HepG2 (cell line): ENCODE measurements at regions not wholly inside any gene's neighbourhood (a gene's known extent, or its start where the extent isn't known, plus 50 kb on each side); places are given as distances from the start of the nearest gene placed in this dataset.
A peak's percentile ranks its signal among the peaks of the same experiment; 100 is the strongest.

Experiments used
- BCL6 ChIP-seq: IDR thresholded peaks from 2 replicates; pipeline ENCODE4 v1.6.1; 2016; ENCODE audit warnings: missing genetic modification reagents, missing compliant biosample characterization
- DPF2 ChIP-seq: sonication (generic); formaldehyde crosslinking; IDR thresholded peaks from 2 replicates; pipeline ENCODE4 v1.4.0; 2020; ENCODE audit warnings: mild to moderate bottlenecking, low read depth, missing genetic modification reagents, borderline replicate concordance
- GATAD2A ChIP-seq: IDR thresholded peaks from 2 replicates; pipeline ENCODE4 v1.6.1; 2016
- GMEB1 ChIP-seq: sonication (generic); formaldehyde crosslinking; IDR thresholded peaks from 2 replicates; pipeline ENCODE4 v1.5.1; 2020; ENCODE audit warnings: missing genetic modification reagents, mild to moderate bottlenecking, borderline replicate concordance
- HNF4G ChIP-seq, 2 experiments: sonication (generic) in 1 of 2; formaldehyde crosslinking in 1 of 2; IDR thresholded peaks; 2 replicates each; pipeline versions ENCODE4 v1.4.0 to v1.6.1; 2011 to 2020; ENCODE audit warnings: borderline replicate concordance in 2 of 2, low read depth in 2 of 2, mild to moderate bottlenecking in 2 of 2, low read length in 1 of 2, missing genetic modification reagents in 1 of 2, moderate library complexity in 1 of 2
- HOXA5 ChIP-seq: sonication (generic); formaldehyde crosslinking; IDR thresholded peaks from 2 replicates; pipeline ENCODE4 v1.4.0; 2020; ENCODE audit warnings: missing genetic modification reagents
- NAIF1 ChIP-seq: sonication (generic); formaldehyde crosslinking; IDR thresholded peaks from 2 replicates; pipeline ENCODE4 v1.5.0; 2020; ENCODE audit warnings: mild to moderate bottlenecking, missing genetic modification reagents, borderline replicate concordance
- POLR2A ChIP-seq, 2 experiments: IDR thresholded peaks; 2 replicates each; pipeline ENCODE4 v1.6.1; 2011; ENCODE audit warnings: low read depth in 2 of 2, low read length in 2 of 2, mild to moderate bottlenecking in 1 of 2, moderate library complexity in 1 of 2; ENCODE audit not compliant: insufficient read depth in 1 of 2
- SETDB1 ChIP-seq: sonication (generic); formaldehyde crosslinking; IDR thresholded peaks from 2 replicates; pipeline ENCODE4 v1.5.1; 2020; ENCODE audit warnings: missing genetic modification reagents, mild to moderate bottlenecking, borderline replicate concordance
- TAF1 ChIP-seq: sonication (generic); formaldehyde crosslinking; IDR thresholded peaks from 2 replicates; pipeline ENCODE4 v1.4.0; 2020; ENCODE audit warnings: missing genetic modification reagents
- THRA ChIP-seq: sonication (generic); formaldehyde crosslinking; IDR thresholded peaks from 2 replicates; pipeline ENCODE4 v1.4.0; 2020; ENCODE audit warnings: missing genetic modification reagents, borderline replicate concordance
- ZBTB7A ChIP-seq: sonication (generic); formaldehyde crosslinking; IDR thresholded peaks from 2 replicates; pipeline ENCODE4 v1.8.0; 2022; ENCODE audit warnings: mild to moderate bottlenecking, missing genetic modification reagents
- ZFP36L2 ChIP-seq: sonication (generic); formaldehyde crosslinking; IDR thresholded peaks from 2 replicates; pipeline ENCODE4 v1.4.0; 2020; ENCODE audit warnings: missing genetic modification reagents
- ZFP37 ChIP-seq: sonication (generic); formaldehyde crosslinking; IDR thresholded peaks from 2 replicates; pipeline ENCODE4 v1.4.0; 2020; ENCODE audit warnings: missing genetic modification reagents, borderline replicate concordance
- ZFY ChIP-seq: sonication (generic); formaldehyde crosslinking; IDR thresholded peaks from 2 replicates; pipeline ENCODE4 v1.4.0; 2020; ENCODE audit warnings: missing genetic modification reagents
- ZNF451 ChIP-seq: sonication (generic); formaldehyde crosslinking; IDR thresholded peaks from 2 replicates; pipeline ENCODE4 v1.5.0; 2020; ENCODE audit warnings: mild to moderate bottlenecking, missing genetic modification reagents
- ZNF512 ChIP-seq: sonication (generic); formaldehyde crosslinking; IDR thresholded peaks from 2 replicates; pipeline ENCODE4 v1.4.0; 2020; ENCODE audit warnings: mild to moderate bottlenecking, missing genetic modification reagents
- ZNF549 ChIP-seq: sonication (generic); formaldehyde crosslinking; IDR thresholded peaks from 2 replicates; pipeline ENCODE4 v1.5.0; 2020; ENCODE audit warnings: missing genetic modification reagents
- ZNF589 ChIP-seq: sonication (generic); formaldehyde crosslinking; conservative IDR thresholded peaks from 2 replicates; pipeline ENCODE4 v1.8.0; 2022; ENCODE audit warnings: mild to moderate bottlenecking, moderate library complexity, missing genetic modification reagents
- ZNF687 ChIP-seq: sonication (generic); formaldehyde crosslinking; IDR thresholded peaks from 2 replicates; pipeline ENCODE4 v1.5.1; 2020; ENCODE audit warnings: mild to moderate bottlenecking, missing genetic modification reagents, moderate library complexity
- ZNF776 ChIP-seq: sonication (generic); formaldehyde crosslinking; IDR thresholded peaks from 2 replicates; pipeline ENCODE4 v1.4.0; 2020; ENCODE audit warnings: mild to moderate bottlenecking, missing genetic modification reagents

- TF ChIP-seq ZNF512 = no peak
- peak; percentile 75; the same call in 1 of the 2 replicates for TF ChIP-seq ZBTB7A
- peak; percentile 98 for TF ChIP-seq TAF1
- no peak for TF ChIP-seq NAIF1 (CRISPR knock-in tag)
- no peak for TF ChIP-seq BCL6 (CRISPR knock-in tag)
- TF ChIP-seq ZNF776 (CRISPR knock-in tag) = peak; percentile 91
- TF ChIP-seq HNF4G (IDR thresholded peaks at IDR 0.05; ENCODE audit: borderline replicate concordance, low read depth, low read length) = no peak; the same call in 1 of the 2 replicates
- TF ChIP-seq HNF4G (CRISPR knock-in tag; IDR thresholded peaks at IDR 0.05; ENCODE audit: borderline replicate concordance, low read depth) = peak; percentile 30; the same call in 1 of the 2 replicates
- no peak for TF ChIP-seq ZNF549
- no peak for TF ChIP-seq ZFP37 (CRISPR knock-in tag)
- peak; percentile 93 for TF ChIP-seq ZNF687 (CRISPR knock-in tag)
- TF ChIP-seq ZNF451 (CRISPR knock-in tag) = peak; percentile 95
- TF ChIP-seq ZFP36L2 (CRISPR knock-in tag) = no peak
- TF ChIP-seq GMEB1 (CRISPR knock-in tag) = peak; percentile 74; the same call in 1 of the 2 replicates
- peak; percentile 76 to 92; a peak in 3 of 4 replicates for TF ChIP-seq POLR2A (IDR thresholded peaks at IDR 0.05; ENCODE audit: insufficient read depth in 1 of 2, low read depth in 2 of 2, low read length in 2 of 2)
- TF ChIP-seq HOXA5 (CRISPR knock-in tag) = peak; percentile 56
- no peak for TF ChIP-seq SETDB1 (CRISPR knock-in tag)
- no peak for TF ChIP-seq DPF2
- peak; percentile 94 for TF ChIP-seq ZNF589 (CRISPR knock-in tag)
- TF ChIP-seq GATAD2A (CRISPR knock-in tag) = peak; percentile 43; the same call in 1 of the 2 replicates
- no peak for TF ChIP-seq THRA
- TF ChIP-seq ZFY = peak; percentile 95
These were observed 53.7 kb upstream of the PTPDC1 start (continued) for GRCh38 chr9:94030318-94031179.
